K562 (cell line): ENCODE measurements at regions not wholly inside any gene's neighbourhood (a gene's known extent, or its start where the extent isn't known, plus 50 kb on each side); places are given as distances from the start of the nearest gene placed in this dataset.

Experiments
- ATAC-seq: fragments of 200-7000 bp; cut with Tn5 transposase; 3 replicates; pipeline ENCODE4 v1.9.1; 2020; ENCODE audit warnings: moderate library complexity
- BruUV-seq: library from RNA; stranded (reverse); fragments of 400-500 nt; replicated peaks from 2 replicates; lab custom pipeline; 2021; lab: Mats Ljungman, UMichigan
- CTCF ChIA-PET: fragments of 300-600 bp; formaldehyde crosslinking; extraction: SDS; loops from one replicate; lab custom pipeline; 2021; ENCODE audit warnings: low intra/inter-chr PET ratio; lab: Yijun Ruan, JAX
- POLR2A ChIA-PET: fragments of 300-600, 350-650 bp; sonication (Branson Sonifier 250); formaldehyde crosslinking; extraction: SDS; loops from one replicate; lab custom pipeline; 2021; ENCODE audit warnings: antibody characterized with exemption, inconsistent platforms; lab: Yijun Ruan, JAX
- DNase-seq, 4 experiments: peaks; one replicate each; pipeline versions ENCODE4 v3.0.0 to v3.0.0-alpha.2; 2011 to 2018; ENCODE audit warnings: low spot score in 3 of 4, mixed read lengths in 3 of 4; ENCODE audit errors: extremely low read depth in 1 of 4
- FAIRE-seq: peaks from 2 replicates; lab custom pipeline; 2011; peaks lifted over from hg19 to GRCh38; lab: Jason Lieb, UNC
- H2AFZ ChIP-seq: 2 replicates; pipeline ENCODE4 v1.6.0; 2011; ENCODE audit warnings: low read depth, low read length, control low read depth, inconsistent platforms
- H3K27ac ChIP-seq: fragments of 200-600 bp; 3 replicates; pipeline ENCODE4 v1.8.0; 2011; ENCODE audit warnings: low read depth, mild to moderate bottlenecking, control low read depth, inconsistent platforms, low read length, moderate library complexity, mixed read lengths; ENCODE audit errors: extremely low read depth
- H3K27me3 ChIP-seq, 2 experiments: fragments of 300-600 bp in 1 of 2; 2 replicates in 1 of 2; 3 replicates in 1 of 2; pipeline versions ENCODE4 v1.6.0 to v1.8.0; 2011; ENCODE audit warnings: inconsistent platforms in 2 of 2, low read length in 2 of 2, mild to moderate bottlenecking in 1 of 2, mixed read lengths in 1 of 2, moderate library complexity in 1 of 2; ENCODE audit not compliant: control insufficient read depth in 2 of 2, insufficient read depth in 2 of 2
- H3K36me3 ChIP-seq: fragments of 300-600 bp; 3 replicates; pipeline ENCODE4 v1.8.0; 2011; ENCODE audit warnings: mild to moderate bottlenecking, low read length, inconsistent platforms; ENCODE audit not compliant: control insufficient read depth, insufficient read depth
- H3K4me1 ChIP-seq, 2 experiments: fragments of 200-600 bp in 1 of 2; replicated peaks in 1 of 2; 2 replicates in 1 of 2; 3 replicates in 1 of 2; pipeline versions ENCODE4 v1.5.1 to v1.8.0; 2011; ENCODE audit warnings: inconsistent platforms in 2 of 2, low read length in 2 of 2, mild to moderate bottlenecking in 1 of 2, mixed read lengths in 1 of 2, moderate library complexity in 1 of 2; ENCODE audit not compliant: control insufficient read depth in 2 of 2, insufficient read depth in 2 of 2
- H3K4me2 ChIP-seq: 2 replicates; pipeline ENCODE4 v1.6.1; 2011; ENCODE audit warnings: low read length, control low read depth, inconsistent platforms, mixed read lengths; ENCODE audit not compliant: insufficient read depth
- H3K4me3 ChIP-seq: fragments of 200-600 bp; sonication (generic), shearing (Covaris generic); 2 replicates; pipeline ENCODE4 v1.5.1; 2016; ENCODE audit warnings: control low read depth, inconsistent platforms
- H3K79me2 ChIP-seq: fragments of 200-600 bp; 3 replicates; pipeline ENCODE4 v1.8.0; 2011; ENCODE audit warnings: low read length, inconsistent platforms; ENCODE audit not compliant: control insufficient read depth, insufficient read depth
- H3K9ac ChIP-seq, 2 experiments: 2 replicates each; pipeline versions ENCODE4 v1.6.0 to v1.6.1; 2011; ENCODE audit warnings: low read depth in 2 of 2, low read length in 2 of 2, control low read depth in 1 of 2, inconsistent platforms in 1 of 2, mild to moderate bottlenecking in 1 of 2, mixed read lengths in 1 of 2; ENCODE audit not compliant: insufficient read depth in 1 of 2
- H3K9me1 ChIP-seq: one replicate; pipeline ENCODE4 v1.6.0; 2011; ENCODE audit warnings: inconsistent platforms, mild to moderate bottlenecking, low read length, moderate library complexity; ENCODE audit not compliant: control insufficient read depth, insufficient read depth
- H3K9me3 ChIP-seq: replicated peaks from 2 replicates; pipeline ENCODE4 v1.5.1; 2011; ENCODE audit warnings: low read depth, low read length, inconsistent platforms; ENCODE audit not compliant: control insufficient read depth, insufficient read depth
- H4K20me1 ChIP-seq: replicated peaks from 2 replicates; pipeline ENCODE4 v1.6.1; 2011; ENCODE audit warnings: low read length, inconsistent platforms, mixed read lengths; ENCODE audit not compliant: control insufficient read depth, insufficient read depth
- CREBBP ChIP-seq: IDR thresholded peaks from one replicate; pipeline ENCODE4 v1.6.1; 2012; ENCODE audit warnings: low read depth, mild to moderate bottlenecking, control low read depth, inconsistent platforms, low read length
- GATA2 ChIP-seq: sonication (generic); formaldehyde crosslinking; IDR thresholded peaks from 2 replicates; pipeline ENCODE4 v1.4.0; 2020; ENCODE audit warnings: mild to moderate bottlenecking, missing genetic modification reagents
- JUN ChIP-seq, 2 experiments: sonication (generic) in 1 of 2; formaldehyde crosslinking in 1 of 2; IDR thresholded peaks; 2 replicates each; pipeline versions ENCODE4 v1.6.1 to v1.8.0; 2012 to 2022; ENCODE audit warnings: borderline replicate concordance in 2 of 2, mild to moderate bottlenecking in 2 of 2, improper control_type of control experiment in 1 of 2, low read depth in 1 of 2, low read length in 1 of 2, missing genetic modification reagents in 1 of 2
- MCM3 ChIP-seq: fragments of 450-650 bp; IDR thresholded peaks from 2 replicates; pipeline ENCODE4 v1.6.1; 2016
- PRDM10 ChIP-seq: fragments of 450-650 bp; IDR thresholded peaks from 2 replicates; pipeline ENCODE4 v1.6.1; 2018; ENCODE audit not compliant: partially characterized antibody
- PTBP1 ChIP-seq: fragments of 200-400 bp; formaldehyde crosslinking; IDR thresholded peaks from 2 replicates; pipeline ENCODE4 v1.6.1; 2017; ENCODE audit warnings: low read depth, low read length
- SRSF1 ChIP-seq: fragments of 200-400 bp; formaldehyde crosslinking; IDR thresholded peaks from 2 replicates; pipeline ENCODE4 v1.6.1; 2017; ENCODE audit warnings: mild to moderate bottlenecking, low read depth, low read length, moderate library complexity
- TAF9B ChIP-seq: fragments of 450-650 bp; IDR thresholded peaks from 2 replicates; pipeline ENCODE4 v1.6.1; 2018; ENCODE audit warnings: mild to moderate bottlenecking; ENCODE audit not compliant: partially characterized antibody
- TOE1 ChIP-seq, 2 experiments: fragments of 450-650 bp in 1 of 2; sonication (generic) in 1 of 2; formaldehyde crosslinking in 1 of 2; IDR thresholded peaks; 2 replicates each; pipeline versions ENCODE4 v1.7.1 to v1.8.0; 2016 to 2022; ENCODE audit warnings: borderline replicate concordance in 2 of 2, mild to moderate bottlenecking in 2 of 2, antibody characterized with exemption in 1 of 2, inconsistent platforms in 1 of 2, low read depth in 1 of 2, missing genetic modification reagents in 1 of 2, moderate library complexity in 1 of 2
- ZNF174 ChIP-seq: fragments of 250-450 bp; sonication (Bioruptor Pico); IDR thresholded peaks from 2 replicates; pipeline ENCODE4 v1.4.0; 2020; ENCODE audit warnings: mild to moderate bottlenecking
- WGBS: fragments of 100-300 bp; shearing (Covaris generic); methylation state at CpG from one replicate; pipeline ENCODE4 v1.1.6; 2016; ENCODE audit warnings: low coverage, mixed read lengths; ENCODE audit not compliant: insufficient coverage; ENCODE audit errors: missing lambda C conversion rate; 5-methylcytosine and 5-hydroxymethylcytosine counted together
- in situ Hi-C: fragments of 300-500 bp; cut with MboI; formaldehyde crosslinking; loops from 4 replicates; pipeline ENCODE4 v1.15.0; 2018; ENCODE audit warnings: inconsistent platforms, mixed read lengths
- intact Hi-C: fragments of 100-400 bp; cut with micrococcal nuclease; formaldehyde crosslinking; loops from 2 replicates; pipeline ENCODE4 v1.14.2; 2022
- TF ChIP-seq, protein P1 (sequence below): fragments of 450-650 bp; IDR thresholded peaks from 2 replicates; pipeline ENCODE4 v1.6.1; 2018; ENCODE audit warnings: mild to moderate bottlenecking, low read depth; ENCODE audit not compliant: partially characterized antibody
- TF ChIP-seq, protein P2 (sequence below): fragments of 250-450 bp; sonication (Bioruptor Pico); IDR thresholded peaks from 2 replicates; pipeline ENCODE4 v1.5.0; 2020; ENCODE audit warnings: mild to moderate bottlenecking

GRCh38 chr13:84831666-84832657 is 949.7 kb upstream of the SLITRK1 start (continued):
- TF ChIP-seq PRDM10 = no peak

DNA sequence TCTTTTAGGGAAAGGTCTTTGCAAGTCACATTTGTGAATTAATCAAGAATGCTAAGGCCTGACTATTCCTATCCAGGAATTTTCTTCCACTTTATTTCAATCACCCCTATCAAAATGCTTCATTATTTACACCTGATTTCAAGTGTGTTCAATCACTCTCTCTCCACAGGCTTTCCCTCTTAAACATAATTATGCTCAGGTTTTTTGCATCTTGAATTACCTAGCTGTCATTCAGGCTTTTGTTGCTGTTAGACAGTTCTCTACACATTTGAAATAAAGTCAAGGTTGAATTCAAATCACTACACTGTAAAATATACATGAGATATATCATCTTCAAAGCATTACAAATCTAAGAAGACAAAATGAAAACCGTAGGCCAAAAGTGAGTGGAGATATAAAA is 941.3 kb upstream of the SLITRK1 start:
- no peak for DNase-seq
- no peaks in the 10 kb centered on the region for H3K4me1 ChIP-seq
- TF ChIP-seq, protein P1, sequence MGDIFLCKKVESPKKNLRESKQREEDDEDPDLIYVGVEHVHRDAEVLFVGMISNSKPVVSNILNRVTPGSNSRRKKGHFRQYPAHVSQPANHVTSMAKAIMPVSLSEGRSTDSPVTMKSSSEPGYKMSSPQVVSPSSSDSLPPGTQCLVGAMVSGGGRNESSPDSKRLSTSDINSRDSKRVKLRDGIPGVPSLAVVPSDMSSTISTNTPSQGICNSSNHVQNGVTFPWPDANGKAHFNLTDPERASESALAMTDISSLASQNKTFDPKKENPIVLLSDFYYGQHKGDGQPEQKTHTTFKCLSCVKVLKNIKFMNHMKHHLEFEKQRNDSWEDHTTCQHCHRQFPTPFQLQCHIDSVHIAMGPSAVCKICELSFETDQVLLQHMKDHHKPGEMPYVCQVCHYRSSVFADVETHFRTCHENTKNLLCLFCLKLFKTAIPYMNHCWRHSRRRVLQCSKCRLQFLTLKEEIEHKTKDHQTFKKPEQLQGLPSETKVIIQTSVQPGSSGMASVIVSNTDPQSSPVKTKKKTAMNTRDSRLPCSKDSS = no peak
- no peak for TF ChIP-seq TOE1 (IDR thresholded peaks at IDR 0.05; ENCODE audit: borderline replicate concordance)
- no peak for TF ChIP-seq TOE1 (CRISPR knock-in tag; IDR thresholded peaks at IDR 0.05; ENCODE audit: borderline replicate concordance, low read depth)
- TF ChIP-seq GATA2 (CRISPR knock-in tag) = no peak
- TF ChIP-seq JUN (IDR thresholded peaks at IDR 0.05; ENCODE audit: borderline replicate concordance, low read depth, low read length) = no peak
- no peak for TF ChIP-seq JUN (CRISPR knock-in tag; IDR thresholded peaks at IDR 0.05; ENCODE audit: borderline replicate concordance)
- TF ChIP-seq, protein P2, sequence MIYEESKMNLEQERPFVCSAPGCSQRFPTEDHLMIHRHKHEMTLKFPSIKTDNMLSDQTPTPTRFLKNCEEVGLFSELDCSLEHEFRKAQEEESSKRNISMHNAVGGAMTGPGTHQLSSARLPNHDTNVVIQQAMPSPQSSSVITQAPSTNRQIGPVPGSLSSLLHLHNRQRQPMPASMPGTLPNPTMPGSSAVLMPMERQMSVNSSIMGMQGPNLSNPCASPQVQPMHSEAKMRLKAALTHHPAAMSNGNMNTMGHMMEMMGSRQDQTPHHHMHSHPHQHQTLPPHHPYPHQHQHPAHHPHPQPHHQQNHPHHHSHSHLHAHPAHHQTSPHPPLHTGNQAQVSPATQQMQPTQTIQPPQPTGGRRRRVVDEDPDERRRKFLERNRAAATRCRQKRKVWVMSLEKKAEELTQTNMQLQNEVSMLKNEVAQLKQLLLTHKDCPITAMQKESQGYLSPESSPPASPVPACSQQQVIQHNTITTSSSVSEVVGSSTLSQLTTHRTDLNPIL = no peak
- no peak for TF ChIP-seq ZNF174 (CRISPR knock-in tag)
- TF ChIP-seq MCM3 = no peak
- TF ChIP-seq SRSF1 = no peak
- TF ChIP-seq CREBBP = no peak
- no peak for TF ChIP-seq PTBP1
- TF ChIP-seq TAF9B = no peak

More for the DNA sequence above, 941.3 kb upstream of the SLITRK1 start:
- FAIRE-seq (no peak), ATAC-seq (no peak)
- BruUV-seq = no TSS peak
- no peaks in the 10 kb centered on the region for H3K9me3 ChIP-seq
- intact Hi-C loops (no loop called here), in situ Hi-C loops (no loop called here)
- H3K27ac ChIP-seq = no peak overlapping the region
- CTCF ChIA-PET = no interaction called here
- H2AFZ ChIP-seq = no peak overlapping the region
- POLR2A ChIA-PET = no interaction called here
- WGBS = 0% methylated on average over 1 of the region's 1 CpG
- H3K4me2 ChIP-seq = no peak overlapping the region
- H3K79me2 ChIP-seq = no peaks in the 10 kb centered on the region
- no peak overlapping the region for H3K4me3 ChIP-seq
- H3K9me1 ChIP-seq = no peaks in the 10 kb centered on the region
- no peaks in the 10 kb centered on the region for H3K27me3 ChIP-seq
- H3K36me3 ChIP-seq = no peaks in the 10 kb centered on the region
- H4K20me1 ChIP-seq = no peaks in the 10 kb centered on the region
- H3K9ac ChIP-seq = no peak overlapping the region
